ENCODE measurements at regions not wholly inside any gene's neighbourhood (a gene's known extent, or its start where the extent isn't known, plus 50 kb on each side); places are given as distances from the start of the nearest gene placed in this dataset.

- Histone ChIP-seq H4K8ac (ENCODE audit: low read length) (no peak overlapping the region), H2AFZ (ENCODE audit: low read depth, low read length) (no peak overlapping the region), H3K79me1 (replicated peaks; ENCODE audit: low read length, poor library complexity, severe bottlenecking) (no peaks in the 10 kb centered on the region), H3K23ac (ENCODE audit: low read length in 2 of 2) (no peak overlapping the region), H4K91ac (ENCODE audit: low read length) (no peak overlapping the region), H3K4me1 (ENCODE audit: control insufficient read depth, insufficient read depth, low read depth, low read length) (no peaks in the 10 kb centered on the region), H3K36me3 (ENCODE audit: control insufficient read depth in 1 of 2, insufficient read depth in 2 of 2, low read depth in 1 of 2, low read length in 2 of 2) (no peaks in the 10 kb centered on the region), H3K9me3 (ENCODE audit: control insufficient read depth, low read length) (no peaks in the 10 kb centered on the region), H2BK120ac (ENCODE audit: low read depth, low read length) (no peak overlapping the region), H3K27ac (ENCODE audit: low read length, poor library complexity, severe bottlenecking) (no peak overlapping the region), H2AK5ac (ENCODE audit: low read length, severe bottlenecking) (no peak overlapping the region), H2BK15ac (ENCODE audit: low read depth, poor library complexity, severe bottlenecking) (no peak overlapping the region), H3K4ac (ENCODE audit: low read depth in 1 of 2, low read length in 2 of 2) (no peak overlapping the region), H3K27me3 (ENCODE audit: control insufficient read depth in 1 of 2, insufficient read depth in 1 of 2, low read length in 2 of 2) (no peaks in the 10 kb centered on the region), H2BK12ac (ENCODE audit: low read length in 2 of 2) (no peak overlapping the region), H2BK5ac (ENCODE audit: low read depth, low read length, poor library complexity, severe bottlenecking) (no peak overlapping the region), H3K14ac (ENCODE audit: low read length in 2 of 2) (no peak overlapping the region), H3K9ac (ENCODE audit: low read length) (no peak overlapping the region), H3K18ac (ENCODE audit: low read depth in 1 of 2, low read length in 2 of 2) (no peak overlapping the region), H3K4me3 (ENCODE audit: insufficient read depth in 1 of 2, low read depth in 1 of 2, low read length in 2 of 2) (no peak overlapping the region), H3K4me2 (ENCODE audit: low read length, poor library complexity, severe bottlenecking) (no peak overlapping the region)
- DNase-seq, result no peak
- 100% methylated on average over 1 of the region's 2 CpGs for WGBS
These were observed 91.5 kb upstream of the ZSWIM2 start for GRCh38 chr2:186940463-186940862.

- Histone ChIP-seq H3K23ac (ENCODE audit: low read length in 2 of 2) (no peak overlapping the region), H3K79me1 (replicated peaks; ENCODE audit: low read length, poor library complexity, severe bottlenecking) (no peaks in the 10 kb centered on the region), H3K14ac (ENCODE audit: low read length in 2 of 2) (no peak overlapping the region), H4K91ac (ENCODE audit: low read length) (no peak overlapping the region), H2BK12ac (ENCODE audit: low read length in 2 of 2) (no peak overlapping the region), H3K9me3 (ENCODE audit: control insufficient read depth, low read length) (no peaks in the 10 kb centered on the region), H2BK120ac (ENCODE audit: low read depth, low read length) (no peak overlapping the region), H2BK15ac (ENCODE audit: low read depth, poor library complexity, severe bottlenecking) (no peak overlapping the region), H3K9ac (ENCODE audit: low read length) (no peak overlapping the region), H2AK5ac (ENCODE audit: low read length, severe bottlenecking) (no peak overlapping the region), H3K27ac (ENCODE audit: low read length, poor library complexity, severe bottlenecking) (no peak overlapping the region), H3K4me1 (ENCODE audit: control insufficient read depth, insufficient read depth, low read depth, low read length) (no peaks in the 10 kb centered on the region), H2BK5ac (ENCODE audit: low read depth, low read length, poor library complexity, severe bottlenecking) (no peak overlapping the region), H4K8ac (ENCODE audit: low read length) (no peak overlapping the region), H3K4me3 (ENCODE audit: insufficient read depth in 1 of 2, low read depth in 1 of 2, low read length in 2 of 2) (no peak overlapping the region), H3K4ac (ENCODE audit: low read depth in 1 of 2, low read length in 2 of 2) (no peak overlapping the region), H2AFZ (ENCODE audit: low read depth, low read length) (no peak overlapping the region), H3K18ac (ENCODE audit: low read depth in 1 of 2, low read length in 2 of 2) (no peak overlapping the region), H3K36me3 (ENCODE audit: control insufficient read depth in 1 of 2, insufficient read depth in 2 of 2, low read depth in 1 of 2, low read length in 2 of 2) (no peaks in the 10 kb centered on the region), H3K27me3 (ENCODE audit: control insufficient read depth in 1 of 2, insufficient read depth in 1 of 2, low read length in 2 of 2) (no peaks in the 10 kb centered on the region), H3K4me2 (ENCODE audit: low read length, poor library complexity, severe bottlenecking) (no peak overlapping the region)
- DNase-seq, result no peak
- 94% methylated on average over 3 of the region's 4 CpGs for WGBS
These were observed 85.5 kb upstream of the ZSWIM2 start for GRCh38 chr2:186934420-186934819.

GRCh38 chr2:186927867-186928191, 78.9 kb upstream of the ZSWIM2 start:
- no peaks in the 10 kb centered on the region for H3K36me3 ChIP-seq (ENCODE audit: control insufficient read depth in 1 of 2, insufficient read depth in 2 of 2, low read depth in 1 of 2, low read length in 2 of 2)
- no peaks in the 10 kb centered on the region for H3K4me1 ChIP-seq (ENCODE audit: control insufficient read depth, insufficient read depth, low read depth, low read length)
- H3K27ac ChIP-seq (ENCODE audit: low read length, poor library complexity, severe bottlenecking), result no peak overlapping the region
- H2AFZ ChIP-seq (ENCODE audit: low read depth, low read length), result no peak overlapping the region
- no peak overlapping the region for H4K91ac ChIP-seq (ENCODE audit: low read length)
- H3K18ac ChIP-seq (ENCODE audit: low read depth in 1 of 2, low read length in 2 of 2), result no peak overlapping the region
- no peak overlapping the region for H3K4ac ChIP-seq (ENCODE audit: low read depth in 1 of 2, low read length in 2 of 2)
- H3K4me2 ChIP-seq (ENCODE audit: low read length, poor library complexity, severe bottlenecking), result no peak overlapping the region
- DNase-seq, result no peak
- H2AK5ac ChIP-seq (ENCODE audit: low read length, severe bottlenecking), result no peak overlapping the region
- H2BK120ac ChIP-seq (ENCODE audit: low read depth, low read length), result no peak overlapping the region
- H3K79me1 ChIP-seq (replicated peaks; ENCODE audit: low read length, poor library complexity, severe bottlenecking), result no peaks in the 10 kb centered on the region
- no peak overlapping the region for H3K14ac ChIP-seq (ENCODE audit: low read length in 2 of 2)
- H2BK12ac ChIP-seq (ENCODE audit: low read length in 2 of 2), result no peak overlapping the region
- H3K27me3 ChIP-seq (ENCODE audit: control insufficient read depth in 1 of 2, insufficient read depth in 1 of 2, low read length in 2 of 2), result no peaks in the 10 kb centered on the region
- H3K4me3 ChIP-seq (ENCODE audit: insufficient read depth in 1 of 2, low read depth in 1 of 2, low read length in 2 of 2), result no peak overlapping the region
- H3K9ac ChIP-seq (ENCODE audit: low read length), result no peak overlapping the region
- H3K23ac ChIP-seq (ENCODE audit: low read length in 2 of 2), result no peak overlapping the region
- no peak overlapping the region for H2BK15ac ChIP-seq (ENCODE audit: low read depth, poor library complexity, severe bottlenecking)
- H4K8ac ChIP-seq (ENCODE audit: low read length), result no peak overlapping the region
- H2BK5ac ChIP-seq (ENCODE audit: low read depth, low read length, poor library complexity, severe bottlenecking), result no peak overlapping the region
- no peaks in the 10 kb centered on the region for H3K9me3 ChIP-seq (ENCODE audit: control insufficient read depth, low read length)

GRCh38 chr2:186927185-186927866, 78.4 kb upstream of the ZSWIM2 start:
- H2BK5ac ChIP-seq (ENCODE audit: low read depth, low read length, poor library complexity, severe bottlenecking), result no peak overlapping the region

More at GRCh38 chr2:186927185-186927866, 78.4 kb upstream of the ZSWIM2 start:
- Histone ChIP-seq H3K4ac (ENCODE audit: low read depth in 1 of 2, low read length in 2 of 2) (no peak overlapping the region), H3K18ac (ENCODE audit: low read depth in 1 of 2, low read length in 2 of 2) (no peak overlapping the region), H2BK120ac (ENCODE audit: low read depth, low read length) (no peak overlapping the region), H3K9me3 (ENCODE audit: control insufficient read depth, low read length) (no peaks in the 10 kb centered on the region), H3K4me1 (ENCODE audit: control insufficient read depth, insufficient read depth, low read depth, low read length) (no peaks in the 10 kb centered on the region), H3K36me3 (ENCODE audit: control insufficient read depth in 1 of 2, insufficient read depth in 2 of 2, low read depth in 1 of 2, low read length in 2 of 2) (no peaks in the 10 kb centered on the region), H3K27ac (ENCODE audit: low read length, poor library complexity, severe bottlenecking) (no peak overlapping the region), H3K4me3 (ENCODE audit: insufficient read depth in 1 of 2, low read depth in 1 of 2, low read length in 2 of 2) (no peak overlapping the region), H3K14ac (ENCODE audit: low read length in 2 of 2) (no peak overlapping the region), H2BK12ac (ENCODE audit: low read length in 2 of 2) (no peak overlapping the region), H2BK15ac (ENCODE audit: low read depth, poor library complexity, severe bottlenecking) (no peak overlapping the region), H4K91ac (ENCODE audit: low read length) (no peak overlapping the region), H2AK5ac (ENCODE audit: low read length, severe bottlenecking) (no peak overlapping the region), H3K23ac (ENCODE audit: low read length in 2 of 2) (no peak overlapping the region), H4K8ac (ENCODE audit: low read length) (no peak overlapping the region), H3K27me3 (ENCODE audit: control insufficient read depth in 1 of 2, insufficient read depth in 1 of 2, low read length in 2 of 2) (no peaks in the 10 kb centered on the region), H2AFZ (ENCODE audit: low read depth, low read length) (no peak overlapping the region), H3K79me1 (replicated peaks; ENCODE audit: low read length, poor library complexity, severe bottlenecking) (no peaks in the 10 kb centered on the region), H3K9ac (ENCODE audit: low read length) (no peak overlapping the region), H3K4me2 (ENCODE audit: low read length, poor library complexity, severe bottlenecking) (no peak overlapping the region)
- 100% methylated on average over 1 of the region's 4 CpGs for WGBS
- no peak for DNase-seq
